Lower leg skin (tissue), 4 donors: ENCODE measurements at regions not wholly inside any gene's neighbourhood (a gene's known extent, or its start where the extent isn't known, plus 50 kb on each side); places are given as distances from the start of the nearest gene placed in this dataset.

Experiments used
- DNase-seq, 2 donors: peaks; one replicate each; pipeline ENCODE4 v3.0.0-alpha.2; 2019; ENCODE audit warnings: low spot score in 2 of 2
- H3K4me3 ChIP-seq: fragments of 200-600 bp; sonication (generic); 2 replicates; pipeline ENCODE4 v1.5.1; 2017; ENCODE audit warnings: mild to moderate bottlenecking, low read depth; ENCODE audit not compliant: poor library complexity, severe bottlenecking
- CTCF ChIP-seq, 3 donors: fragments of 450-650 bp; IDR thresholded peaks; one replicate each; pipeline ENCODE4 v1.5.1; 2016; ENCODE audit warnings: antibody characterized with exemption in 3 of 3, mild to moderate bottlenecking in 3 of 3, moderate library complexity in 2 of 3
- POLR2A ChIP-seq, 2 donors: fragments of 450-650 bp; IDR thresholded peaks; one replicate each; pipeline ENCODE4 v1.6.1; 2016 to 2017; ENCODE audit warnings: antibody characterized with exemption in 2 of 2, mild to moderate bottlenecking in 1 of 2, moderate library complexity in 1 of 2
- WGBS, 2 donors: methylation state at CpG; one replicate each; pipeline ENCODE4 v1.1.5; 2018; 5-methylcytosine and 5-hydroxymethylcytosine counted together
- intact Hi-C: fragments of 100-400 bp; cut with DNase I; formaldehyde crosslinking; loops from one replicate; pipeline ENCODE4 v1.15.0; 2023; ENCODE audit warnings: low total_unique reads

GRCh38 chr12:14153803-14154202 is 172.4 kb upstream of the GRIN2B start:
- WGBS, 2 donors: 58 to 68% methylated on average over 1 of the region's 1 CpG
- intact Hi-C loops: no loop called here
- H3K4me3 ChIP-seq: no peak overlapping the region
- TF ChIP-seq POLR2A (IDR thresholded peaks at IDR 0.05) (no peak), CTCF (IDR thresholded peaks at IDR 0.05) (no peak)
- DNase-seq: no peak

GRCh38 chr12:14156606-14157005 is 175.2 kb upstream of the GRIN2B start:
- intact Hi-C loops: no loop called here
- no peak overlapping the region for H3K4me3 ChIP-seq
- 50 to 59% methylated on average over 2 of the region's 2 CpGs for WGBS, 2 donors
- TF ChIP-seq POLR2A (IDR thresholded peaks at IDR 0.05): no peak
- TF ChIP-seq CTCF (IDR thresholded peaks at IDR 0.05): no peak
- DNase-seq: no peak

- intact Hi-C loops: no loop called here
- DNase-seq: no peak
- H3K4me3 ChIP-seq: no peak overlapping the region
- WGBS, 2 donors: 76 to 83% methylated on average over 3 of the region's 3 CpGs
- TF ChIP-seq CTCF (IDR thresholded peaks at IDR 0.05) (no peak), POLR2A (IDR thresholded peaks at IDR 0.05) (no peak)
Measured at GRCh38 chr12:14157088-14157747, 175.8 kb upstream of the GRIN2B start.

GRCh38 chr12:14164266-14164665 is 182.9 kb upstream of the GRIN2B start:
- intact Hi-C loops: no loop called here
- WGBS, 2 donors: 61 to 64% methylated on average over 8 of the region's 8 CpGs

GRCh38 chr12:14167005-14167628 is 185.7 kb upstream of the GRIN2B start:
- TF ChIP-seq CTCF (IDR thresholded peaks at IDR 0.05): no peak
- TF ChIP-seq POLR2A (IDR thresholded peaks at IDR 0.05): no peak
- WGBS, 2 donors: 1 to 3% methylated on average over 4 of the region's 4 CpGs
- H3K4me3 ChIP-seq: no peak overlapping the region
- intact Hi-C loops: no loop called here
- DNase-seq: peak in 1 of 2 donors; percentile 35

More at GRCh38 chr12:14164266-14164665, 182.9 kb upstream of the GRIN2B start:
- DNase-seq: no peak
- no peak overlapping the region for H3K4me3 ChIP-seq
- TF ChIP-seq CTCF (IDR thresholded peaks at IDR 0.05): no peak
- no peak for TF ChIP-seq POLR2A (IDR thresholded peaks at IDR 0.05)
